H9 (cell line): ENCODE measurements at regions not wholly inside any gene's neighbourhood (a gene's known extent, or its start where the extent isn't known, plus 50 kb on each side); places are given as distances from the start of the nearest gene placed in this dataset.

Source experiments
- DNase-seq: peaks from one replicate; pipeline ENCODE4 v3.0.0-alpha.2; 2017
- H2AFZ ChIP-seq: one replicate; pipeline ENCODE4 v1.6.1; 2013; ENCODE audit warnings: mild to moderate bottlenecking, low read length, control low read depth, moderate library complexity
- H2AK5ac ChIP-seq: 2 replicates; pipeline ENCODE4 v1.6.1; 2013; ENCODE audit warnings: low read length, control low read depth, mixed read lengths; ENCODE audit not compliant: insufficient read length
- H2BK120ac ChIP-seq: one replicate; pipeline ENCODE4 v1.6.1; 2013; ENCODE audit warnings: low read depth, mild to moderate bottlenecking, low read length, control low read depth, inconsistent platforms; ENCODE audit not compliant: poor library complexity, severe bottlenecking
- H2BK12ac ChIP-seq: 2 replicates; pipeline ENCODE4 v1.6.1; 2013; ENCODE audit warnings: low read length, control low read depth, mixed read lengths, low read depth; ENCODE audit not compliant: insufficient read length
- H2BK15ac ChIP-seq: 2 replicates; pipeline ENCODE4 v1.6.1; 2013; ENCODE audit warnings: low read depth, low read length, control low read depth
- H2BK20ac ChIP-seq: one replicate; pipeline ENCODE4 v1.6.1; 2013; ENCODE audit warnings: low read depth, mild to moderate bottlenecking, low read length, control low read depth, inconsistent platforms; ENCODE audit not compliant: poor library complexity, severe bottlenecking
- H2BK5ac ChIP-seq: 2 replicates; pipeline ENCODE4 v1.6.1; 2013; ENCODE audit warnings: low read length, control low read depth, mixed read lengths; ENCODE audit not compliant: insufficient read length
- H3K14ac ChIP-seq: 2 replicates; pipeline ENCODE4 v1.6.1; 2013; ENCODE audit warnings: low read length, control low read depth; ENCODE audit not compliant: insufficient read depth
- H3K18ac ChIP-seq: 2 replicates; pipeline ENCODE4 v1.6.1; 2013; ENCODE audit warnings: low read depth, mild to moderate bottlenecking, mixed read lengths, low read length, control low read depth; ENCODE audit not compliant: insufficient read length
- H3K23ac ChIP-seq: 2 replicates; pipeline ENCODE4 v1.6.1; 2013; ENCODE audit warnings: low read length, control low read depth, mixed read lengths, low read depth; ENCODE audit not compliant: insufficient read length
- H3K23me2 ChIP-seq: 2 replicates; pipeline ENCODE4 v1.6.1; 2013; ENCODE audit warnings: low read depth, mild to moderate bottlenecking, mixed read lengths, low read length, control low read depth; ENCODE audit not compliant: insufficient read length, poor library complexity, severe bottlenecking
- H3K27ac ChIP-seq: 2 replicates; pipeline ENCODE4 v1.5.1; 2013; ENCODE audit warnings: low read length, control low read depth, mixed read lengths, low read depth; ENCODE audit not compliant: insufficient read length
- H3K27me3 ChIP-seq: 2 replicates; pipeline ENCODE4 v1.6.1; 2013; ENCODE audit warnings: low read length, control low read depth, inconsistent platforms; ENCODE audit not compliant: insufficient read depth
- H3K4ac ChIP-seq: 2 replicates; pipeline ENCODE4 v1.6.1; 2013; ENCODE audit warnings: low read depth, mild to moderate bottlenecking, control low read depth, inconsistent platforms, low read length, moderate library complexity
- H3K4me1 ChIP-seq: 2 replicates; pipeline ENCODE4 v1.6.1; 2013; ENCODE audit warnings: low read length, control low read depth, inconsistent platforms; ENCODE audit not compliant: insufficient read depth
- H3K4me2 ChIP-seq: 2 replicates; pipeline ENCODE4 v1.6.1; 2013; ENCODE audit warnings: low read length, control low read depth, mixed read lengths; ENCODE audit not compliant: insufficient read length, insufficient read depth
- H3K56ac ChIP-seq: 2 replicates; pipeline ENCODE4 v1.6.1; 2013; ENCODE audit warnings: low read depth, mild to moderate bottlenecking, mixed read lengths, low read length, control low read depth; ENCODE audit not compliant: insufficient read length
- H3K79me1 ChIP-seq: 2 replicates; pipeline ENCODE4 v1.6.1; 2013; ENCODE audit warnings: low read depth, mild to moderate bottlenecking, moderate library complexity, low read length, control low read depth, inconsistent platforms; ENCODE audit not compliant: insufficient read depth, poor library complexity, severe bottlenecking
- H3K79me2 ChIP-seq: 2 replicates; pipeline ENCODE4 v1.6.1; 2013; ENCODE audit warnings: low read length, control low read depth, inconsistent platforms; ENCODE audit not compliant: insufficient read depth
- H3K9ac ChIP-seq: 2 replicates; pipeline ENCODE4 v1.6.1; 2013; ENCODE audit warnings: low read length, control low read depth, mixed read lengths; ENCODE audit not compliant: insufficient read length; ENCODE audit errors: extremely low read depth
- H3K9me3 ChIP-seq: one replicate; pipeline ENCODE4 v1.6.1; 2013; ENCODE audit warnings: low read depth, low read length, inconsistent platforms; ENCODE audit not compliant: control insufficient read depth
- H3T11ph ChIP-seq: one replicate; pipeline ENCODE4 v1.6.1; 2013; ENCODE audit warnings: mild to moderate bottlenecking, low read length, control low read depth, inconsistent platforms
- H4K20me1 ChIP-seq: one replicate; pipeline ENCODE4 v1.6.1; 2013; ENCODE audit not compliant: control insufficient read depth, insufficient read length, insufficient read depth
- H4K5ac ChIP-seq: 2 replicates; pipeline ENCODE4 v1.6.1; 2013; ENCODE audit warnings: low read depth, mild to moderate bottlenecking, mixed read lengths, low read length, control low read depth; ENCODE audit not compliant: insufficient read length
- H4K8ac ChIP-seq: replicated peaks from 2 replicates; pipeline ENCODE4 v1.6.1; 2013; ENCODE audit warnings: low read length, control low read depth, mixed read lengths, low read depth; ENCODE audit not compliant: insufficient read length
- H4K91ac ChIP-seq: 2 replicates; pipeline ENCODE4 v1.6.1; 2013; ENCODE audit warnings: low read depth, mild to moderate bottlenecking, moderate library complexity, mixed read lengths, low read length, control low read depth; ENCODE audit not compliant: insufficient read length
- H3K27ac Mint-ChIP-seq, 3 experiments: 2 replicates in 2 of 3; 3 replicates in 1 of 3; pipeline ENCODE4 v1.8.0; 2020 to 2021; ENCODE audit warnings: mixed read lengths in 3 of 3, mild to moderate bottlenecking in 1 of 3, moderate library complexity in 1 of 3
- H3K27me3 Mint-ChIP-seq: 2 replicates; pipeline ENCODE4 v1.8.0; 2021; ENCODE audit warnings: low read depth, mild to moderate bottlenecking, moderate library complexity, mixed read lengths
- H3K36me3 Mint-ChIP-seq, 3 experiments: 2 replicates in 2 of 3; 3 replicates in 1 of 3; pipeline ENCODE4 v1.8.0; 2020 to 2021; ENCODE audit warnings: low read depth in 3 of 3, mixed read lengths in 3 of 3; ENCODE audit not compliant: insufficient read depth in 1 of 3
- H3K4me1 Mint-ChIP-seq, 2 experiments: 2 replicates each; pipeline ENCODE4 v1.8.0; 2020; ENCODE audit warnings: mixed read lengths in 2 of 2
- H3K4me3 Mint-ChIP-seq, 2 experiments: 2 replicates in 1 of 2; 3 replicates in 1 of 2; pipeline ENCODE4 v1.8.0; 2020 to 2021; ENCODE audit warnings: mild to moderate bottlenecking in 2 of 2, mixed read lengths in 2 of 2, moderate library complexity in 1 of 2
- H3K9me3 Mint-ChIP-seq, 2 experiments: 2 replicates in 1 of 2; 3 replicates in 1 of 2; pipeline ENCODE4 v1.8.0; 2020; ENCODE audit warnings: mild to moderate bottlenecking in 2 of 2, mixed read lengths in 2 of 2, moderate library complexity in 1 of 2
- WGBS: extraction: QIAGEN DNeasy Blood & Tissue Kit; methylation state at CpG from one replicate; pipeline ENCODE4 v1.1.7; 2013; ENCODE audit warnings: missing lambda C conversion rate, low lambda C conversion rate, mixed read lengths; ENCODE audit not compliant: insufficient read length; ENCODE audit errors: extremely low coverage; 5-methylcytosine and 5-hydroxymethylcytosine counted together
- TF ChIP-seq, protein P1 (sequence below): fragments of 200-600 bp; sonication (generic); conservative IDR thresholded peaks from 3 replicates; pipeline ENCODE4 v1.8.0; 2021; ENCODE audit warnings: antibody characterized with exemption, mild to moderate bottlenecking

DNA sequence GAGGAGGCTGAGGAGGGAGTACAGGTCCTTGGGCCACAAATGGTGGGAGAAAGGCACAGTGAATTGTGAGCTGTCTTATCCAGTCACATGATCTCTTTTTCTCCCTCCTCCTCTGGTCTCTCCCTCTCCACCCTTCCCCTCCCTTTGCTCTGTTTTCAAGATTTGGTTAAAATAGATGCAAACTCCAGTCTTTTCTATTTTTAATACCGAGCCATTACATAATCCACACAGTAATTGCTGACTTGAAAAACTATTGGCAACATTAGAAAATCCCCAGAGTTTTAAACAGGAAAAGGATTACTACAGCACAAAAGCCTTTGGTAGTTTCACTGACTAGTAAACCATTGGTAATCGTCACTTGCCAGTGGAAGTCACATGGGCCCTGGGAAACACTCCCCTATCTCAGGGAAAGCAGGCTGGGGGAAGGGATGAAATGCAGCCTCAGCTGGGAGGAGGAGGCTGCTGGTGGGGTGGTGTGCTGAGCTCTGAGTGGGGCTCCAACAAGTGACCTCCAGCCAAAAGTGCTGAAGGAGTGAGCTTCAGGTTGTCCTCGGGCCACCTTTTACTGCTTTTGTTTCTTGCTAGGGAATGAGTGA, 57.4 kb upstream of the PCBP1 start:
- no peak overlapping the region for H2BK20ac ChIP-seq
- H3K4ac ChIP-seq = no peak overlapping the region
- no peaks in the 10 kb centered on the region for H3K23me2 ChIP-seq
- no peak overlapping the region for H2BK15ac ChIP-seq
- H3K27ac Mint-ChIP-seq = peak overlapping the region; percentile 91 to 92 (median 92)
- H3K4me2 ChIP-seq = no peak overlapping the region
- WGBS = no CpG with 5 or more reads among the region's 3 CpGs
- no peak overlapping the region for H2BK5ac ChIP-seq
- H2AFZ ChIP-seq = no peak overlapping the region
- no peak overlapping the region; a peak in 1 of 5 replicates for H3K4me3 Mint-ChIP-seq
- H2BK120ac ChIP-seq = no peak overlapping the region
- H3K79me2 ChIP-seq = no peaks in the 10 kb centered on the region
- H3K14ac ChIP-seq = no peak overlapping the region; the same call in 1 of the 2 replicates
- 0 out of 2 replicates have a peak, but pooled peaks cover 3% of the 10 kb centered on the region for H3K4me1 ChIP-seq
- no peaks in the 10 kb centered on the region for H3K79me1 ChIP-seq
- H4K8ac ChIP-seq = no peak overlapping the region
- H4K91ac ChIP-seq = no peak overlapping the region
- no peak overlapping the region for H3K27ac ChIP-seq
- H3K36me3 Mint-ChIP-seq = peaks cover 0 to 2% (median 0%) of the 10 kb centered on the region in 3 experiments; a peak in 2 of 7 replicates
- H3K4me1 Mint-ChIP-seq = peaks cover 19 to 24% of the 10 kb centered on the region in 2 experiments
- H4K5ac ChIP-seq = no peak overlapping the region
- H2AK5ac ChIP-seq = no peak overlapping the region
- H3K56ac ChIP-seq = no peak overlapping the region
- H3K18ac ChIP-seq = peak overlapping the region; percentile 86
- no peaks in the 10 kb centered on the region for H3K9me3 Mint-ChIP-seq
- no peaks in the 10 kb centered on the region for H3K9me3 ChIP-seq
- H3K27me3 ChIP-seq = no peaks in the 10 kb centered on the region
- no peak overlapping the region for H3K23ac ChIP-seq
- no peaks in the 10 kb centered on the region for H4K20me1 ChIP-seq
- TF ChIP-seq, protein P1, sequence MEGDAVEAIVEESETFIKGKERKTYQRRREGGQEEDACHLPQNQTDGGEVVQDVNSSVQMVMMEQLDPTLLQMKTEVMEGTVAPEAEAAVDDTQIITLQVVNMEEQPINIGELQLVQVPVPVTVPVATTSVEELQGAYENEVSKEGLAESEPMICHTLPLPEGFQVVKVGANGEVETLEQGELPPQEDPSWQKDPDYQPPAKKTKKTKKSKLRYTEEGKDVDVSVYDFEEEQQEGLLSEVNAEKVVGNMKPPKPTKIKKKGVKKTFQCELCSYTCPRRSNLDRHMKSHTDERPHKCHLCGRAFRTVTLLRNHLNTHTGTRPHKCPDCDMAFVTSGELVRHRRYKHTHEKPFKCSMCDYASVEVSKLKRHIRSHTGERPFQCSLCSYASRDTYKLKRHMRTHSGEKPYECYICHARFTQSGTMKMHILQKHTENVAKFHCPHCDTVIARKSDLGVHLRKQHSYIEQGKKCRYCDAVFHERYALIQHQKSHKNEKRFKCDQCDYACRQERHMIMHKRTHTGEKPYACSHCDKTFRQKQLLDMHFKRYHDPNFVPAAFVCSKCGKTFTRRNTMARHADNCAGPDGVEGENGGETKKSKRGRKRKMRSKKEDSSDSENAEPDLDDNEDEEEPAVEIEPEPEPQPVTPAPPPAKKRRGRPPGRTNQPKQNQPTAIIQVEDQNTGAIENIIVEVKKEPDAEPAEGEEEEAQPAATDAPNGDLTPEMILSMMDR = no peak
- no peak overlapping the region for H3K9ac ChIP-seq
- DNase-seq = peak; percentile 79
- H3T11ph ChIP-seq = no peak overlapping the region
- H2BK12ac ChIP-seq = no peak overlapping the region
- peaks cover 1% of the 10 kb centered on the region; the same call in 1 of the 2 replicates for H3K27me3 Mint-ChIP-seq
